ENCODE measurements at regions not wholly inside any gene's neighbourhood (a gene's known extent, or its start where the extent isn't known, plus 50 kb on each side); places are given as distances from the start of the nearest gene placed in this dataset.

- H3K4me3 ChIP-seq: no peak overlapping the region
- TF ChIP-seq EZH2 (IDR thresholded peaks at IDR 0.05; ENCODE audit: low read depth) (no peak), CTCF (conservative IDR thresholded peaks at IDR 0.05) (no peak)
- intact Hi-C loops (cut with micrococcal nuclease; ENCODE audit: unreplicated experiment): no loop called here
- H3K4me1 ChIP-seq (replicated peaks; ENCODE audit: insufficient read depth): no peaks in the 10 kb centered on the region
- CTCF ChIA-PET: no interaction called here
- no peaks in the 10 kb centered on the region for H3K9me3 ChIP-seq (ENCODE audit: insufficient read depth, low read depth)
- H3K9me2 ChIP-seq (ENCODE audit: insufficient read depth): no peaks in the 10 kb centered on the region
- H3K79me2 ChIP-seq (ENCODE audit: low read depth): no peaks in the 10 kb centered on the region
- no peak for DNase-seq
- H2AFZ ChIP-seq: no peak overlapping the region
- H3F3A ChIP-seq (ENCODE audit: insufficient read depth, low read depth): no peaks in the 10 kb centered on the region
- POLR2A ChIA-PET (ENCODE audit: unreplicated experiment): no interaction called here
- H3K27ac ChIP-seq: no peak overlapping the region
- 0 out of 2 replicates have a peak, but pooled peaks cover 5% of the 10 kb centered on the region for H3K27me3 ChIP-seq (ENCODE audit: insufficient read depth, low read depth)
- no peaks in the 10 kb centered on the region for H4K20me1 ChIP-seq (ENCODE audit: insufficient read depth)
- no peak overlapping the region for H3K4me2 ChIP-seq
- BruUV-seq (replicated peaks): no TSS peak
- H3K36me3 ChIP-seq (ENCODE audit: low read depth): no peaks in the 10 kb centered on the region
These were observed 68.3 kb upstream of the SPANXB1 start for GRCh38 chrX:140933874-140934655.

- no peak overlapping the region for H3K4me2 ChIP-seq
- H3F3A ChIP-seq (ENCODE audit: insufficient read depth, low read depth): no peaks in the 10 kb centered on the region
- POLR2A ChIA-PET (ENCODE audit: unreplicated experiment): no interaction called here
- no TSS peak for BruUV-seq (replicated peaks)
- intact Hi-C loops (cut with micrococcal nuclease; ENCODE audit: unreplicated experiment): no loop called here
- H3K36me3 ChIP-seq (ENCODE audit: low read depth): no peaks in the 10 kb centered on the region
- H2AFZ ChIP-seq: no peak overlapping the region
- no peak overlapping the region for H3K27ac ChIP-seq
- H3K27me3 ChIP-seq (ENCODE audit: insufficient read depth, low read depth): peaks cover 5% of the 10 kb centered on the region; the same call in 1 of the 2 replicates
- no peaks in the 10 kb centered on the region for H4K20me1 ChIP-seq (ENCODE audit: insufficient read depth)
- H3K4me3 ChIP-seq: no peak overlapping the region
- no peaks in the 10 kb centered on the region for H3K9me2 ChIP-seq (ENCODE audit: insufficient read depth)
- no peak for TF ChIP-seq EZH2 (IDR thresholded peaks at IDR 0.05; ENCODE audit: low read depth)
- no peak for TF ChIP-seq CTCF (conservative IDR thresholded peaks at IDR 0.05)
- no peaks in the 10 kb centered on the region for H3K4me1 ChIP-seq (replicated peaks; ENCODE audit: insufficient read depth)
- no peaks in the 10 kb centered on the region for H3K79me2 ChIP-seq (ENCODE audit: low read depth)
- DNase-seq: no peak
- H3K9me3 ChIP-seq (ENCODE audit: insufficient read depth, low read depth): no peaks in the 10 kb centered on the region
- CTCF ChIA-PET: no interaction called here
These were observed 58.9 kb upstream of the SPANXB1 start for GRCh38 chrX:140943513-140943912.

GRCh38 chrX:140944710-140945109 lies 57.7 kb upstream of the SPANXB1 start:
- no peaks in the 10 kb centered on the region for H4K20me1 ChIP-seq (ENCODE audit: insufficient read depth)
- CTCF ChIA-PET: no interaction called here

More at GRCh38 chrX:140944710-140945109, 57.7 kb upstream of the SPANXB1 start:
- POLR2A ChIA-PET (ENCODE audit: unreplicated experiment): no interaction called here
- H3K36me3 ChIP-seq (ENCODE audit: low read depth): no peaks in the 10 kb centered on the region
- TF ChIP-seq CTCF (conservative IDR thresholded peaks at IDR 0.05) (no peak), EZH2 (IDR thresholded peaks at IDR 0.05; ENCODE audit: low read depth) (no peak)
- no peaks in the 10 kb centered on the region for H3F3A ChIP-seq (ENCODE audit: insufficient read depth, low read depth)
- BruUV-seq (replicated peaks): no TSS peak
- H3K9me3 ChIP-seq (ENCODE audit: insufficient read depth, low read depth): no peaks in the 10 kb centered on the region
- H3K79me2 ChIP-seq (ENCODE audit: low read depth): no peaks in the 10 kb centered on the region
- intact Hi-C loops (cut with micrococcal nuclease; ENCODE audit: unreplicated experiment): no loop called here
- H3K27me3 ChIP-seq (ENCODE audit: insufficient read depth, low read depth): peaks cover 5% of the 10 kb centered on the region; the same call in 1 of the 2 replicates
- H3K4me1 ChIP-seq (replicated peaks; ENCODE audit: insufficient read depth): no peaks in the 10 kb centered on the region
- DNase-seq: no peak
- H3K4me3 ChIP-seq: no peak overlapping the region
- H3K27ac ChIP-seq: no peak overlapping the region
- H2AFZ ChIP-seq: no peak overlapping the region
- H3K4me2 ChIP-seq: no peak overlapping the region
- H3K9me2 ChIP-seq (ENCODE audit: insufficient read depth): no peaks in the 10 kb centered on the region

All from PC-9 (cell line).